GM23338 (cell line): ENCODE measurements at regions not wholly inside any gene's neighbourhood (a gene's known extent, or its start where the extent isn't known, plus 50 kb on each side); places are given as distances from the start of the nearest gene placed in this dataset.

Experiments used
- ATAC-seq: fragments of 200-7000 bp; cut with Tn5 transposase; 3 replicates; pipeline ENCODE4 v1.9.1; 2020
- DNase-seq: peaks from one replicate; pipeline ENCODE4 v3.0.0-alpha.2; 2015; ENCODE audit warnings: low spot score
- H2AFZ ChIP-seq: fragments of 200-600 bp; sonication (generic); 2 replicates; pipeline ENCODE4 v1.8.0; 2016; ENCODE audit warnings: antibody characterized with exemption, mild to moderate bottlenecking, moderate library complexity
- H3F3A ChIP-seq: fragments of 200-600 bp; sonication (generic); replicated peaks from 2 replicates; pipeline ENCODE4 v1.8.0; 2017; ENCODE audit warnings: antibody characterized with exemption, mixed run types, low read depth
- H3K27ac ChIP-seq: fragments of 200-600 bp; sonication (generic); 2 replicates; pipeline ENCODE4 v1.6.1; 2016; ENCODE audit warnings: low read depth
- H3K27me3 ChIP-seq: fragments of 200-600 bp; sonication (generic); 2 replicates; pipeline ENCODE4 v1.8.0; 2016; ENCODE audit warnings: mild to moderate bottlenecking, mixed run types, moderate library complexity; ENCODE audit not compliant: insufficient read depth
- H3K36me3 ChIP-seq: fragments of 200-600 bp; sonication (generic); 2 replicates; pipeline ENCODE4 v1.8.0; 2016; ENCODE audit warnings: mild to moderate bottlenecking; ENCODE audit not compliant: insufficient read depth
- H3K4me1 ChIP-seq: fragments of 200-600 bp; sonication (generic); 2 replicates; pipeline ENCODE4 v1.8.0; 2016; ENCODE audit warnings: mild to moderate bottlenecking, moderate library complexity; ENCODE audit not compliant: insufficient read depth
- H3K4me2 ChIP-seq: fragments of 200-600 bp; sonication (generic); 2 replicates; pipeline ENCODE4 v1.7.1; 2017; ENCODE audit warnings: mixed run types
- H3K4me3 ChIP-seq: fragments of 200-600 bp; sonication (generic); 2 replicates; pipeline ENCODE4 v1.6.1; 2016; ENCODE audit warnings: mixed run types
- H3K79me2 ChIP-seq: fragments of 200-600 bp; sonication (generic); replicated peaks from 2 replicates; pipeline ENCODE4 v1.8.0; 2017; ENCODE audit warnings: mild to moderate bottlenecking; ENCODE audit not compliant: insufficient read depth
- H3K9me2 ChIP-seq: fragments of 200-600 bp; sonication (generic); 2 replicates; pipeline ENCODE4 v1.8.0; 2017; ENCODE audit not compliant: insufficient read depth
- H4K20me1 ChIP-seq: fragments of 200-600 bp; sonication (generic); replicated peaks from 2 replicates; pipeline ENCODE4 v1.8.0; 2017; ENCODE audit warnings: mild to moderate bottlenecking; ENCODE audit not compliant: insufficient read depth
- H3K27ac Mint-ChIP-seq: 2 replicates; pipeline ENCODE4 v1.8.0; 2020; ENCODE audit warnings: inconsistent platforms, mild to moderate bottlenecking, moderate library complexity, mixed read lengths
- H3K27me3 Mint-ChIP-seq: 3 replicates; pipeline ENCODE4 v1.8.0; 2022; ENCODE audit warnings: low read depth, mild to moderate bottlenecking, moderate library complexity, mixed read lengths, inconsistent platforms; ENCODE audit not compliant: insufficient read depth, poor library complexity
- H3K36me3 Mint-ChIP-seq: 3 replicates; pipeline ENCODE4 v1.8.0; 2021; ENCODE audit warnings: low read depth, mild to moderate bottlenecking, inconsistent platforms, moderate library complexity, mixed read lengths
- H3K4me1 Mint-ChIP-seq: 3 replicates; pipeline ENCODE4 v1.8.0; 2020; ENCODE audit warnings: mild to moderate bottlenecking, inconsistent platforms, mixed read lengths
- H3K4me3 Mint-ChIP-seq: 3 replicates; pipeline ENCODE4 v1.8.0; 2021; ENCODE audit warnings: moderate library complexity, mild to moderate bottlenecking, inconsistent platforms, mixed read lengths
- H3K9me3 Mint-ChIP-seq: 3 replicates; pipeline ENCODE4 v1.8.0; 2020; ENCODE audit warnings: moderate library complexity, mild to moderate bottlenecking, inconsistent platforms, mixed read lengths
- CREB1 ChIP-seq: fragments of 250-450 bp; sonication (Bioruptor Pico); IDR thresholded peaks from 2 replicates; pipeline ENCODE4 v1.5.0; 2020; ENCODE audit warnings: low read depth, mild to moderate bottlenecking, moderate library complexity
- CTCF ChIP-seq, 2 experiments: fragments of 200-600 bp in 1 of 2; sonication (generic) in 1 of 2; conservative IDR thresholded peaks; 2 replicates each; pipeline versions ENCODE4 v1.5.1 to v1.6.1; 2016 to 2017; ENCODE audit warnings: antibody characterized with exemption in 2 of 2, low read depth in 2 of 2, mild to moderate bottlenecking in 2 of 2, moderate library complexity in 1 of 2
- ETS1 ChIP-seq: IDR thresholded peaks from 2 replicates; pipeline ENCODE4 v1.6.1; 2016; ENCODE audit warnings: antibody characterized with exemption
- EZH2 ChIP-seq: fragments of 200-600 bp; sonication (generic); IDR thresholded peaks from one replicate; pipeline ENCODE4 v1.8.0; 2017; ENCODE audit warnings: antibody characterized with exemption, mild to moderate bottlenecking, low read depth; ENCODE audit not compliant: unreplicated experiment
- EZH2phosphoT487 ChIP-seq: fragments of 200-600 bp; sonication (generic); IDR thresholded peaks from one replicate; pipeline ENCODE4 v1.8.1; 2018; ENCODE audit warnings: antibody characterized with exemption; ENCODE audit not compliant: unreplicated experiment
- JUNB ChIP-seq: IDR thresholded peaks from one replicate; pipeline ENCODE4 v1.6.1; 2016; ENCODE audit warnings: antibody characterized with exemption; ENCODE audit not compliant: unreplicated experiment
- NANOG ChIP-seq: IDR thresholded peaks from 2 replicates; pipeline ENCODE4 v1.6.1; 2016; ENCODE audit warnings: antibody characterized with exemption, borderline replicate concordance
- POLR2AphosphoS5 ChIP-seq: IDR thresholded peaks from 2 replicates; pipeline ENCODE4 v1.6.1; 2016; ENCODE audit warnings: antibody characterized with exemption, low read depth
- REST ChIP-seq: IDR thresholded peaks from one replicate; pipeline ENCODE4 v1.6.1; 2018; ENCODE audit warnings: antibody characterized with exemption; ENCODE audit not compliant: unreplicated experiment
- STAT1 ChIP-seq: IDR thresholded peaks from one replicate; pipeline ENCODE4 v1.6.1; 2016; ENCODE audit warnings: antibody characterized with exemption; ENCODE audit not compliant: unreplicated experiment
- ZNF114 ChIP-seq: fragments of 250-450 bp; sonication (Bioruptor Pico); IDR thresholded peaks from 2 replicates; pipeline ENCODE4 v1.5.0; 2020; ENCODE audit warnings: mild to moderate bottlenecking, moderate library complexity
- ZNF331 ChIP-seq: fragments of 250-450 bp; sonication (Bioruptor Pico); IDR thresholded peaks from 2 replicates; pipeline ENCODE4 v1.5.0; 2020; ENCODE audit warnings: low read depth, mild to moderate bottlenecking, moderate library complexity
- ZNF462 ChIP-seq: fragments of 250-450 bp; sonication (Bioruptor Pico); IDR thresholded peaks from 2 replicates; pipeline ENCODE4 v1.5.0; 2020; ENCODE audit warnings: mild to moderate bottlenecking, moderate library complexity

GRCh38 chr1:109837852-109838570 lies 72.6 kb upstream of the CSF1 start:
- Mint-ChIP-seq H3K4me3 (no peak overlapping the region), H3K27me3 (peaks cover 3% of the 10 kb centered on the region), H3K9me3 (peaks cover 50% of the 10 kb centered on the region), H3K27ac (no peak overlapping the region), H3K4me1 (peaks cover 13% of the 10 kb centered on the region), H3K36me3 (peaks cover 30% of the 10 kb centered on the region; the same call in 2 of the 3 replicates)
- Histone ChIP-seq H3K27ac (no peak overlapping the region), H3K4me1 (peaks cover 17% of the 10 kb centered on the region), H3F3A (no peaks in the 10 kb centered on the region), H3K27me3 (no peaks in the 10 kb centered on the region), H3K9me2 (0 out of 2 replicates have a peak, but pooled peaks cover 3% of the 10 kb centered on the region), H3K36me3 (no peaks in the 10 kb centered on the region), H3K4me2 (no peak overlapping the region), H2AFZ (no peak overlapping the region), H3K79me2 (no peaks in the 10 kb centered on the region; the same call in 1 of the 2 replicates), H3K4me3 (no peak overlapping the region), H4K20me1 (no peaks in the 10 kb centered on the region)
- no peak for TF ChIP-seq ZNF331
- TF ChIP-seq ETS1, result no peak
- TF ChIP-seq CREB1 (CRISPR knock-in tag), result no peak
- no peak for TF ChIP-seq POLR2AphosphoS5
- no peak for TF ChIP-seq ZNF462
- TF ChIP-seq REST, result no peak
- TF ChIP-seq EZH2, result no peak
- TF ChIP-seq ZNF114 (CRISPR knock-in tag), result no peak
- TF ChIP-seq NANOG, result no peak
- no peak for TF ChIP-seq EZH2phosphoT487
- no peak for TF ChIP-seq JUNB
- no peak for TF ChIP-seq CTCF (conservative IDR thresholded peaks at IDR 0.05; ENCODE audit: low read depth in 2 of 2)
- no peak for TF ChIP-seq STAT1
- ATAC-seq, result no peak
- DNase-seq, result no peak
